ENCODE measurements at regions not wholly inside any gene's neighbourhood (a gene's known extent, or its start where the extent isn't known, plus 50 kb on each side); places are given as distances from the start of the nearest gene placed in this dataset.

GRCh38 chr4:165763640-165764039 lies 109.4 kb upstream of the TLL1 start:
- TF ChIP-seq EZH2 (IDR thresholded peaks at IDR 0.05) (no peak), CTCF (IDR thresholded peaks at IDR 0.05) (no peak), EZH2phosphoT487 (IDR thresholded peaks at IDR 0.05) (no peak)
